Erythroblast (primary cell): ENCODE measurements at regions not wholly inside any gene's neighbourhood (a gene's known extent, or its start where the extent isn't known, plus 50 kb on each side); places are given as distances from the start of the nearest gene placed in this dataset.
A peak's percentile ranks its signal among the peaks of the same experiment; 100 is the strongest.
"Not testable (repeated sequence)": the region's sequence is repeated elsewhere in the genome, so short reads cannot be mapped to it uniquely, and the experiment has no call there.

Experiments used
- DNase-seq, 2 experiments: peaks; one replicate each; lab custom pipeline; 2025; lab: John Stamatoyannopoulos, UW
- GATA1 ChIP-seq: IDR thresholded peaks from 2 replicates; pipeline ENCODE4 v1.6.1; 2011; ENCODE audit warnings: low read depth, mild to moderate bottlenecking, control low read depth, low read length, moderate library complexity
- POLR2A ChIP-seq: IDR thresholded peaks from 2 replicates; pipeline ENCODE4 v1.6.1; 2011; ENCODE audit warnings: mild to moderate bottlenecking, low read length

GRCh38 chr3:73120710-73121109 lies 59.3 kb downstream of the EBLN2 start:
- TF ChIP-seq GATA1 (no peak), POLR2A (no peak)
- DNase-seq: no peak

- no peak for DNase-seq
- no peak for TF ChIP-seq GATA1
- no peak for TF ChIP-seq POLR2A
Observed at GRCh38 chr3:73121669-73122331, 60.3 kb downstream of the EBLN2 start.

GRCh38 chr3:73134034-73134433 lies 72.6 kb downstream of the EBLN2 start:
- TF ChIP-seq POLR2A: no peak
- TF ChIP-seq GATA1: no peak
- DNase-seq: no peak

GRCh38 chr3:73136941-73137340 lies 75.5 kb downstream of the EBLN2 start:
- DNase-seq: no peak
- TF ChIP-seq POLR2A (no peak), GATA1 (no peak)

- no peak for DNase-seq
- TF ChIP-seq POLR2A (no peak), GATA1 (no peak)
Observed at GRCh38 chr3:73137736-73138403, 76.4 kb downstream of the EBLN2 start.

GRCh38 chr3:73140772-73141442 lies 79.4 kb downstream of the EBLN2 start:
- no peak for TF ChIP-seq POLR2A
- no peak for TF ChIP-seq GATA1
- no peak for DNase-seq

- DNase-seq: no peak
- TF ChIP-seq GATA1 (no peak), POLR2A (no peak)
Observed at GRCh38 chr3:73141525-73141924, 80.1 kb downstream of the EBLN2 start.

- TF ChIP-seq GATA1 (no peak), POLR2A (no peak)
- DNase-seq: no peak
Observed at GRCh38 chr3:73143401-73143800, 81.9 kb downstream of the EBLN2 start.

GRCh38 chr3:73143821-73144237 lies 82.4 kb downstream of the EBLN2 start:
- peak; percentile 84 to 94 for DNase-seq
- no peak for TF ChIP-seq GATA1
- TF ChIP-seq POLR2A: no peak

- peak; percentile 52 to 68 for DNase-seq
- TF ChIP-seq POLR2A (no peak), GATA1 (no peak)
Observed at GRCh38 chr3:73144276-73144675, 82.8 kb downstream of the EBLN2 start.

- TF ChIP-seq GATA1 (no peak), POLR2A (no peak)
- DNase-seq: no peak
Observed at GRCh38 chr3:73144828-73145227, 83.4 kb downstream of the EBLN2 start.

GRCh38 chr3:73147479-73147878 lies 86.0 kb downstream of the EBLN2 start:
- not testable (repeated sequence) for DNase-seq

GRCh38 chr3:73148206-73148605 lies 86.7 kb downstream of the EBLN2 start:
- no peak for DNase-seq
- TF ChIP-seq POLR2A (no peak), GATA1 (no peak)

GRCh38 chr3:73148682-73149081 lies 87.2 kb downstream of the EBLN2 start:
- no peak for TF ChIP-seq POLR2A
- no peak for TF ChIP-seq GATA1
- no peak for DNase-seq
